Neural cell (in vitro differentiated cells): ENCODE measurements at regions not wholly inside any gene's neighbourhood (a gene's known extent, or its start where the extent isn't known, plus 50 kb on each side); places are given as distances from the start of the nearest gene placed in this dataset.

Experiments used
- EP300 ChIP-seq: fragments of 450-650 bp; conservative IDR thresholded peaks from 2 replicates; pipeline ENCODE4 v1.6.1; 2014; ENCODE audit warnings: antibody characterized with exemption, mild to moderate bottlenecking, moderate library complexity; ENCODE audit not compliant: poor library complexity, severe bottlenecking
- EZH2 ChIP-seq: fragments of 200-600, 300-800 bp; shearing (Covaris generic), sonication (generic); IDR thresholded peaks from 2 replicates; pipeline ENCODE4 v1.6.1; 2014; ENCODE audit warnings: antibody characterized with exemption, low read length, borderline replicate concordance, mild to moderate bottlenecking; ENCODE audit not compliant: insufficient read depth, poor library complexity, severe bottlenecking
- MXI1 ChIP-seq: fragments of 450-650 bp; conservative IDR thresholded peaks from 2 replicates; pipeline ENCODE4 v1.6.1; 2014; ENCODE audit warnings: antibody characterized with exemption, mild to moderate bottlenecking; ENCODE audit not compliant: poor library complexity, severe bottlenecking
- POLR2AphosphoS5 ChIP-seq: IDR thresholded peaks from 2 replicates; pipeline ENCODE4 v1.6.1; 2012
- RAD21 ChIP-seq: fragments of 450-650 bp; conservative IDR thresholded peaks from 2 replicates; pipeline ENCODE4 v1.6.1; 2014; ENCODE audit warnings: antibody characterized with exemption, mild to moderate bottlenecking, moderate library complexity
- SMC3 ChIP-seq: fragments of 450-650 bp; conservative IDR thresholded peaks from 2 replicates; pipeline ENCODE4 v1.6.1; 2014; ENCODE audit warnings: antibody characterized with exemption, mild to moderate bottlenecking, moderate library complexity; ENCODE audit not compliant: poor library complexity
- TF ChIP-seq, protein P1 (sequence below): IDR thresholded peaks from 2 replicates; pipeline ENCODE4 v1.6.1; 2012; ENCODE audit warnings: borderline replicate concordance
- TF ChIP-seq, protein P2 (sequence below): fragments of 450-650 bp; IDR thresholded peaks from 2 replicates; pipeline ENCODE4 v1.5.1; 2014; ENCODE audit warnings: antibody characterized with exemption, mild to moderate bottlenecking, moderate library complexity; ENCODE audit not compliant: poor library complexity, severe bottlenecking

GRCh38 chr14:52188381-52188780 is 79.1 kb upstream of the PTGDR start:
- no peak for TF ChIP-seq POLR2AphosphoS5
- no peak for TF ChIP-seq EP300
- TF ChIP-seq SMC3, result no peak
- no peak for TF ChIP-seq EZH2
- TF ChIP-seq RAD21, result no peak
- TF ChIP-seq, protein P1, sequence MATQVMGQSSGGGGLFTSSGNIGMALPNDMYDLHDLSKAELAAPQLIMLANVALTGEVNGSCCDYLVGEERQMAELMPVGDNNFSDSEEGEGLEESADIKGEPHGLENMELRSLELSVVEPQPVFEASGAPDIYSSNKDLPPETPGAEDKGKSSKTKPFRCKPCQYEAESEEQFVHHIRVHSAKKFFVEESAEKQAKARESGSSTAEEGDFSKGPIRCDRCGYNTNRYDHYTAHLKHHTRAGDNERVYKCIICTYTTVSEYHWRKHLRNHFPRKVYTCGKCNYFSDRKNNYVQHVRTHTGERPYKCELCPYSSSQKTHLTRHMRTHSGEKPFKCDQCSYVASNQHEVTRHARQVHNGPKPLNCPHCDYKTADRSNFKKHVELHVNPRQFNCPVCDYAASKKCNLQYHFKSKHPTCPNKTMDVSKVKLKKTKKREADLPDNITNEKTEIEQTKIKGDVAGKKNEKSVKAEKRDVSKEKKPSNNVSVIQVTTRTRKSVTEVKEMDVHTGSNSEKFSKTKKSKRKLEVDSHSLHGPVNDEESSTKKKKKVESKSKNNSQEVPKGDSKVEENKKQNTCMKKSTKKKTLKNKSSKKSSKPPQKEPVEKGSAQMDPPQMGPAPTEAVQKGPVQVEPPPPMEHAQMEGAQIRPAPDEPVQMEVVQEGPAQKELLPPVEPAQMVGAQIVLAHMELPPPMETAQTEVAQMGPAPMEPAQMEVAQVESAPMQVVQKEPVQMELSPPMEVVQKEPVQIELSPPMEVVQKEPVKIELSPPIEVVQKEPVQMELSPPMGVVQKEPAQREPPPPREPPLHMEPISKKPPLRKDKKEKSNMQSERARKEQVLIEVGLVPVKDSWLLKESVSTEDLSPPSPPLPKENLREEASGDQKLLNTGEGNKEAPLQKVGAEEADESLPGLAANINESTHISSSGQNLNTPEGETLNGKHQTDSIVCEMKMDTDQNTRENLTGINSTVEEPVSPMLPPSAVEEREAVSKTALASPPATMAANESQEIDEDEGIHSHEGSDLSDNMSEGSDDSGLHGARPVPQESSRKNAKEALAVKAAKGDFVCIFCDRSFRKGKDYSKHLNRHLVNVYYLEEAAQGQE, result no peak
- TF ChIP-seq, protein P2, sequence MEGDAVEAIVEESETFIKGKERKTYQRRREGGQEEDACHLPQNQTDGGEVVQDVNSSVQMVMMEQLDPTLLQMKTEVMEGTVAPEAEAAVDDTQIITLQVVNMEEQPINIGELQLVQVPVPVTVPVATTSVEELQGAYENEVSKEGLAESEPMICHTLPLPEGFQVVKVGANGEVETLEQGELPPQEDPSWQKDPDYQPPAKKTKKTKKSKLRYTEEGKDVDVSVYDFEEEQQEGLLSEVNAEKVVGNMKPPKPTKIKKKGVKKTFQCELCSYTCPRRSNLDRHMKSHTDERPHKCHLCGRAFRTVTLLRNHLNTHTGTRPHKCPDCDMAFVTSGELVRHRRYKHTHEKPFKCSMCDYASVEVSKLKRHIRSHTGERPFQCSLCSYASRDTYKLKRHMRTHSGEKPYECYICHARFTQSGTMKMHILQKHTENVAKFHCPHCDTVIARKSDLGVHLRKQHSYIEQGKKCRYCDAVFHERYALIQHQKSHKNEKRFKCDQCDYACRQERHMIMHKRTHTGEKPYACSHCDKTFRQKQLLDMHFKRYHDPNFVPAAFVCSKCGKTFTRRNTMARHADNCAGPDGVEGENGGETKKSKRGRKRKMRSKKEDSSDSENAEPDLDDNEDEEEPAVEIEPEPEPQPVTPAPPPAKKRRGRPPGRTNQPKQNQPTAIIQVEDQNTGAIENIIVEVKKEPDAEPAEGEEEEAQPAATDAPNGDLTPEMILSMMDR, result no peak
- TF ChIP-seq MXI1, result no peak
